HK-2 (cell line): ENCODE measurements at regions not wholly inside any gene's neighbourhood (a gene's known extent, or its start where the extent isn't known, plus 50 kb on each side); places are given as distances from the start of the nearest gene placed in this dataset.

Experiments used
- DNase-seq: peaks from one replicate; pipeline ENCODE4 v3.0.0-alpha.2; 2018; ENCODE audit not compliant: unreplicated experiment

DNA sequence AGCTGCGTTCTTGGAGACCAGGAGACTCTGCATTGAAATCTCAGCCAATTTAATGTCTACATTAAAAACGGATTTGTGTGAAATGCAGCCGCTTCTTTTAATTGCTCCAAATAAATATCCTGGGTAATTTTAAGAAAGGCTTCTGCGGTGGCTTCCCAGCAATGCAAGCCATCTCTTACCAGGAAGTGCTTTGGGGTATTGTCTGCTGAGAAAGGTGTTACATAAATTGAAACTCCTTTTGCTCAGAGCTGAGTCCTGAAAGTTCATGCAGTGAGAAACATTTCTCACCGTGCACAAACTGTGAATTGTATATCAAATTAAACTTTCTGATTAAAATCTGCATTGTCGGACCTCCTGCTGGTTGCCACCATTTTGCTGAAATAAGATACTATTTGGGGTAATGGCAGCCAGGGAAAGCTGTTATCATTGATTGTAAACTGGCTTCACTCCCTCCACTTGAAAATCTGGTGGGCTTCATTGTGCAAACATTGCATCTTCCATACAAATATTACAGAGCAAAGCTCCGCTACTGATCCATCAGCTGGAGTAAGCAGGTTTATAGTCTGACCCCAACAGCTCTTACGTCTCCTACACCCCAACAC is 59.5 kb downstream of the ZIC5 start:
- no peak for DNase-seq

DNA sequence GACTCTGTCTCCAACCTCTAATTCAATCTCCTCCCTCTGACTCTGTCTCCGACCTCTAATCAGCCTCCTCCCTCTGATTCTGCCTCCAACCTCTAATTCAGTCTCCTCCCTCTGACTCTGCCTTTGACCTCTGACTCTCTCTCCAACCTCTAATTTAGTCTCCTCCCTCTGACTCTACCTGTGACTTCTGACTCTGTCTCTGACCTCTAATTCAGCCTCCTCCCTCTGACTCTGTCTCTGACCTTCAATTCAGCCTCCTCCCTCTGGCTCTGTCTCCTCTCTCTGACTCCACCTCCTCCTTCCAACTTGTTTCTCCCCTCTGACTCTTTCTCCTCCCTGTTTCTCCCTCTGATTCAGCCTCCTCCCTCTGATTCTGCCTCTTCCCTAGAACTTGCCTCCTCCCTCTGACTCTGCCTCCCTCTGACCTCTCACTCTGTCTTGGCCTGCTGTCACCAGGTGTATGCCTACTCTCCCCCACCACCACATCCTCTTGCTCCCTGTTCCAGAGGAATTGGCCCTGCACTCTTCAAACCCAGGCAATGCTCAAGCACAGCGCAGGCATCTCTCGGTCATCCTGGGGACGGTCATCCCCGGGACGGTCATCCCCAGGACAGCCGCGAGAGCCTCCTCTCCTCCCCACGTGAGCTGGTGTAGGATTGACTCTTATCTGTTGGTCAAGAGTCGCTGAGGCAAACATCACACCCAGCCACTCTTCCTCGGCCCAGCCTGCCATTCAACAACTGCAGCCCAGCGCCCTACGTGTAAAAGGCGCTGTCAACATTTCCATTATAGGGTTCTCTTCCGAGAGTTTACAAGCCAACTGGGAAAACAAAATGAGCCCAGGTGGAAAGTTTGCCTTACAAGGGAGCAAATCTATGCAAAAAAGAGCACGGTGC is 60.2 kb downstream of the ZIC5 start:
- no peak for DNase-seq

DNA sequence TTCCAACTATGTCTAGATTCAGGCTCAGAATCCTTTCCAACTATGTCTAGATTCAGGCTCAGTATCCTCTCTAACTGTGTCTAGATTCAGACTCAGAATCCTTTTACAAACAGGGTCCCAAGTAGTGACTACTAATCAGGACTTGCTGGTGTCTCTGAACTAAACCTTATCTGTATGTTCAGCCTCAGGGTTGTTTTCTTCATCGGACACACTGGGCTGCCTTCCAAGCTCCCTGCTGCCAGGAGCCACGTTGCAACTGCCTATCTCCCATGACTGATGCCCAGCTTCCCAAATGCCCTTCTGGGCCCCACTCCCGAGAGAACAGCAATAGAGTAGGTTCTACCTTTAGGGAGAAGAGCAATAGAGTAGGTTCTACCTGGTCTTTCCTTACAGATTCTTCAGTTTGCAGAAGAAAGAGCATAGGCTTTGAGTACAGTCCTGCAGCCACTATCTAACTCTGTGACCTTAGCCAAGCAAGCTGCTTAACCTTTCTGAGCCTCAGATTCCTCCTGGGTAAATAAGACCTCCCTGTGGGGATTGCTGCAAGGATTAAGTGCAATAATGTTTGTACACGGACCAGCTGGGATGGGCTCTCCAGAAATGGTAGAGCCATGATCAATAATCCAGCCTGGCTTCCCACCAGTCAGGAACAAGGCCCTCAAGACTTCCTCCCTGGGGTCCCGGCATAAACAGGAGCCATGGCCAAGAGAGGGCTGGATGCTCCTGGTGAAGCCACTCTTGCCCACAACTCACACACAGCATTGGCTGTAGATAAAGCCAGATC is 61.5 kb downstream of the ZIC5 start:
- no peak for DNase-seq

DNA sequence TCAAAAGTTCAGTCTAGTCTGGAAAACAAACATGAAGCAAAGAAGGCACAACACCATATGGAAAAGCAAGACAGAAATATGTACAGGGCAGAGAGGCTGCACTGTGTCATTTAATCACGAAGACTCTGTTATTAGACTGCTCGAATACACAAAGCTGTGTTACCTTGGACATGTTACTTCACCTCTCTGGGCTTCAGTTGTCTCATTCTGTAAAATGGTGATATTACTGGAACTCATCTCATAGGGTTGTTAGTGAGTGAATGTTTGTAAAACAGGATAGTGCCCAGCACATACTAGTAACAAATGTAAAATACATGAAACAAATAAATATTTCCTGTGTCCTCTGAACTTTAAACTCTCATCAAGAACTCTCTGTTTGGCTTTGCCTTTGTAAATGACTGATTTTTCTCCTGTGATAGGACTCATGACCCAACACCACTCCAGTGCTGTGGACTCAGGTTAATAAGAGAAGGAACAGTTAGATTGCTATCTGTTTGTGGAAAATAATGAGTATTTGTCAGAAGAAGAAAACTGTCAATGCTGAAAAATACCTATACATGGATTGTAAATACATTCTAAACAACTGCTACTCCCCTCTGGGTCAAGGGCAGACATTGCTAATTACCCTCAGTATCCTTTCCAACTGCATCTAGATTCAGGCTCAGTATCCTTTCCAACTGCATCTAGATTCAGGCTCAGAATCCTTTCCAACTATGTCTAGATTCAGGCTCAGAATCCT is 62.3 kb downstream of the ZIC5 start:
- no peak for DNase-seq

DNA sequence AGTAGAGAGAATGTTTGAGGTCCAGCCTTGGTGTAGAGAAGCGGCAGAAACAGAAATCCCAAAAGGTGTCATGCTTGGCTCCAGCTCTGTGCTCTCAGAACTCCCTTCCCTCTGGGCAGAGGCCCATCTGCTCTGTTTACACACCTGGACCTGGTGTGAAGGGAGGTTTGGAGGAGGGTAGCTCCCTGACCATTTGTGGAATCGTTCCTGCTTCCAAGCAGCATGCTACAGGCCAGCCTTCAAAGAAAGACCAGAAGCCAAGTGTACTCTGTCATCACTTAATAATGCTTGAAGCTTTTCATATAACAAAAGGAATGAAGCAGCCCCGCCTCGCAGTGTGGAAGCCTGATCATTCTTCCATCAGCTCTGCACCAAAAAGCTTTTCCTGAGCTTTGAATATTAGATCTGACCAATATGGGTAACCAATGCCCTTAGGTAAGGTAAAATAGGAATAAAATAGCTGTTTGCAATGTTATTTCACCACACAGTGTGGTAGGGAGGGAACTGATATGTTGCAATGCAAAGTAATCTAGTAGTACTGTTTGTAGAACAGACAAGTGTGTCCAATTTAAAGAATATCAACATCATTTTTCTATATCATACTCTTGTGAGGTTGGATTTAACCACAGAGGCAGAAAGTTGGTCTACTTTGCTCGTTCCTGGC is 63.3 kb downstream of the ZIC5 start:
- no peak for DNase-seq

DNA sequence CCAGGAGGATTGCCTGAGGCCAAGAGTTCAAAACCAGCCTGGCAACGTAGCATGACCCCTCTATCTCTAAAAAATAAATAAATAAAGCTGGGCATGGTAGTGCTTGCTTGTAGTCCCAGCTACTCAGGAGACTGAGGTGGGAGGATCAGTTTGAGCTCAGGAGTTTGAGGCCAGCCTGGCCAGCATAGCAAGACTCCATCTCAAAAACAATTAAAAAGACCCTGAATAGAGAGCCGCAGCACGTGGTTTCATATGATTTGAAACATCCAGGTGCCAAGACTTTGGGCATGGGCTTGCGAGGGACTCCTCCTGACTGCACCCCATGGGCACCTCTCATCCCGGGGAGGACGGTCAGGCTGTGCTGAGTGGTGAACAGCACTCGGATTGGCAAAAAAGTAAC is 63.9 kb downstream of the ZIC5 start:
- DNase-seq: no peak

DNA sequence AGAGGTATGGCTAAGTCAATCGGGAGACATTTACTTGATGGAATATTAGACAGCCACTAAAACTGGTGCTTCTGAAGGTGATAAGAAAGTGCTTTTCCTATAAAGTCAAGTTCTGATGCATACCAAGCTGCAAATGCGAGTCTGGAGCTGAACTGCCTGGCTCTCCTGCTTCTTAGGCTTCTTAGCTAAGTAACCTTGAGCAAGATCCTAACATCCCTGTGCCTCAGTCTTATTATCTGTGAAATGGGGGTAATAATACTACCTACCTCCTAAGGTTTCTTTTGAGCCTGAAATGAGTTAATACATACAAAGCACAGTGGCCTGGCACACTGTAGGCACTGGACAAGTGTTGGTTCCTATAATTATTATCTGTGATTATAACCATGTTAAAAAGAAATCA is 64.5 kb downstream of the ZIC5 start:
- no peak for DNase-seq

DNA sequence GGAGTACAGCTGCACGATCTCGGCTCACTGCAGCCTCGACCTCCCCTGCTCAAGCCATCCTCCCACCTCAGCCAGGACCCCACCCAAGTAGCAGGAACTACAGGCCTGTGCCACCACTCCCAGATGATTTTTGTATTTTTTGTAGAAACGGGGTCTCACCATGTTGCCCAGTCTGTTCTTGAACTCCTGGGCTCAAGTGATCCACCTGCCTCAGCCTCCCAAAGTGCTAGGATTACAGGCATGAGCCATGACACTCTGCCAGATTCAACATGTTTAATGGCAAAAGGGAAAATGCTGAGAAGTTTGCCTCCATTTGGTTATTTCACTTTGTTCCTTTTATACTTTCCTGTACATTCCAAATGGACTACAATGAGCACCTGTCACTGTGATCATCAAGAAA is 65.8 kb downstream of the ZIC5 start:
- no peak for DNase-seq

DNA sequence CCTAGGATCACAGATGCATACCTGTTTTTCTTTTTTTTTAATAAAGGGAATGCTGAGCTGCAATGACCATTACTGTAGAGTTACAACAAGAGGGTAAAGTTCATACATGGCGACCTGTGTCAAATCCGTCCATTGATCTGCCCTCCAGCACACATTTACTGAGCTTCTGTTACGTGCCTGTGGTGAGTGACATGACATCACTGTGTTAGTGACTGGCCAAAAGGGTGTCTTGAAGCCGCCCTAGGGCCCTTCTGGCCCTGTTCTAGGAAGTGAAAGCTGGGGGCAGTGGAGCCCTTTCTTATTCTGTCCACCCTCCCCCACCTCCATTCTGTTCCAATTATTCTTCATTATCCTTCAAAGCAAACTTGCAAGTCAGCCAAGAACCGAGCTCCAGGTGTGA is 66.3 kb downstream of the ZIC5 start:
- no peak for DNase-seq

DNA sequence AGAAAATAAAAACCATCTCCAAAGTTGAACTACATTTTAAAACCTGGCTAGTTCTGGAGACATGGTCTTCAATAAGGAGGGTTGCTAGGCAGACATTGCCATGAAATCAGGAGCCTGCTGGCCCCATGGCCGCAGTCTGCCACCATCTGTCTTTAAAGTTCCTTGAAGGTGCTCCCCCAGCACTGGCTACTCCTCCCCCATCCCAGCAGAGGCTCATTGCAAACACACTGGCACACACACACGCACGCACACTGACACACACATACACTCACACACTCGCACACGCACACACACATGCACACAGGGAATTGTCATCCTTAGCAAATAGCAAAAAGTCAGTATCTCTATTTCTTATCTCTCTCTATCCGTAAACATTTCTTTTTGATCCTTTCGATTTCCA is 68.4 kb downstream of the ZIC5 start:
- DNase-seq: no peak

DNA sequence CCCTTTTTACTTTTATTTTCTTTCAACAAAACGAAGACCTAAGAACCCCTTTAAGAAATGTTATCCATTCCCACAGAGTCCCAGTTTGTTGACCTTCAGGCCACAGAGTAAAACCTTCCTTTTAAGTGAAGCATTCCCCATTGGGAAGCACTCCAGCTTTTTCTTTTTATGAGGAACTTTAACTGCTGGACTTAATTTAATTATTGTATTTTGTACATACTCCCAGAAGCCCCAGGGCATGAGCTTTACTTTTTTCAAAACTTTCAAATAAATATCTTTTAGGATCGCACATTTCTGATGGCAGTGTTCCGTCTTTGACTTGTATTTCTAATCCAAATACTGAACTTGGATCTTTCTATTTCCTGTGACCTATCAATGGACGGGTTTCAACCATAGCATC is 68.9 kb downstream of the ZIC5 start:
- DNase-seq: no peak

DNA sequence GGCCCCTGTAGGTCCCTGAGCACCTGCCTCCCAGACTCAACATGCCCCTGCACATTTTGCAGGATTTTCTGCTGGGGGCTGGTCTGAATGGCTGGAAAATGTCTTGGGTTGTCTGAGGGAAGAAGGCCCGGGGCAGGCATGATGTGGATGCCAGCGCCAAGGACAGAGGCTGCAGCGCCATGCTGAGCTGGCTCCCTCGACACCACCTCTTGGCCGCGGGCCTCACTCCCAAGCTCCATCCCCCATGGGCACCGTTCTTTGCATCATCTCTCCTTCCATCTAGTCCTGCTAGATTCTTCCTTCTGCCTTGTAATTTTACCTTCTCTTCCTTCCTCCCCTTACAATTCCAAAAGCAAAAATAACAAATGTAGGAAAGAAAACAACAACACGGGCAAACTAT is 70.6 kb downstream of the ZIC5 start:
- DNase-seq: no peak

DNA sequence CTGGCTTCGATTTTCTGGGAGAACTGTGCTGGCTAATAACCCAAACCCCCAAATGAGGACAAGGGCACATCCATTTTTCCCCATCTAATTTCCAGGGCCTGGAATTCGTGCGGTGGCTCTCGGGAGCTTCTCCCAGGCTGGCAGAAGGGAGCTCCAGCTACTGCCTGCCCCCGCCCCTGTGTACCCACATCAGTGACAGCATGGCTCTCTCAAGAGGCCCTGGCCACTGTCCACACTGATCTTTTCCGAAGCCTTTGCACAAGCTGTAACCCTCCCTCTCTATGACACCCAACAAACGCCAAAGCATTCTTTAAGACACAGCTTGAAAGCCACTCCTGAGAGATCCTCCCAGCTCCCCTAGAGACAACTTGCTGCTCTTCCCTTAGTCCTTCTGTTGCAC is 73.1 kb downstream of the ZIC5 start:
- no peak for DNase-seq

DNA sequence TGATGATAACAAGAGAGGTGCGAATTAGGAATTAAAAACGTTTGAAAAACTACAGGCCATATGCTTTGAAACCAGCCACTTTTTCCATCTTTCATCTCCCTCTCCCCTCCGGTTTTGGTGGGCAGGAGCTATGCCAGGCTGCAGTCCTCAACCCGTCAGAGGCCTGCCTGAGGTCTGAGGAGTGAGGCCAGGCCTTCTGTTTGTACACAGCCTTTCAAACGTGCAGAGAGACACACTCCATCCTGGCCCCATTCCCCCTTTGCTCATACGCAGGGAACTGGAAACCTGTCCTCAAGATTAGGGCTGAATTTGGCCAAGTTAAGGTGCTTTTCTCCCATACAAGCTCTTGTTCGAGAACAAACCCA is 74.5 kb downstream of the ZIC5 start:
- no peak for DNase-seq

DNA sequence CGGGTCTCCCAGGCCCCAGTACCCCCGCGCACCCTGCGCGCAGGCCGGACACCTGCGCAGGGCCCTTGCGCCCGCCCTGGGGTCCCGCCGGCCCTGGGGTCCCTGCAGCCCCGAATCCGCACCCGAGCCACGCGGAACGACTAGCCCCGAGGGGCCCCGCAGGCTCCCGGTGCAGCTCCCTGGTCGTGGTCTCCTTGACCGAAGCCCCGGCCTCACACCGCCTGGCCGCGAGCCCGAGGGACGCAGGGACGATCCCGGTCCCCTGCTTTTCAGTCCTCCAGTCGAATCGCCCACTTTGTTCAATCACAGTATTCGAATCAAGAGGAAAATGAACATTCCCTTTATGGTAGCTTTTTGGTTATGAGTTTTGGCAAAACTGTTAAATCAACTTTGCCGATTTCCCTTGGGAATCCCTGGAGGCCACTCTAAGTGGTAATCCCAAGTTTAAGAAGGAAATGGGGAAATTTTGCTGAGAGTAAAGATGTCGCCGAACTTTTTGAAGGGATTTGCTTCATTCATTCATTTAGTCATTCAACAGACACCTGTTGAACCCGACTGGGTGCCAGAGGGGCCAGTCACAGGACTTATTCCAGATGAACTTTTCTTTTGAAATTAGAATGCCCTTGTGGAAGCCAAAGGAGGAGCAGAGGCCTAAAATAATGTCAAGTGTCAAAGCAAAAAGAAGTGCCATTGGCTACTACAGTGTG is 75.0 kb downstream of the ZIC5 start:
- no peak for DNase-seq

DNA sequence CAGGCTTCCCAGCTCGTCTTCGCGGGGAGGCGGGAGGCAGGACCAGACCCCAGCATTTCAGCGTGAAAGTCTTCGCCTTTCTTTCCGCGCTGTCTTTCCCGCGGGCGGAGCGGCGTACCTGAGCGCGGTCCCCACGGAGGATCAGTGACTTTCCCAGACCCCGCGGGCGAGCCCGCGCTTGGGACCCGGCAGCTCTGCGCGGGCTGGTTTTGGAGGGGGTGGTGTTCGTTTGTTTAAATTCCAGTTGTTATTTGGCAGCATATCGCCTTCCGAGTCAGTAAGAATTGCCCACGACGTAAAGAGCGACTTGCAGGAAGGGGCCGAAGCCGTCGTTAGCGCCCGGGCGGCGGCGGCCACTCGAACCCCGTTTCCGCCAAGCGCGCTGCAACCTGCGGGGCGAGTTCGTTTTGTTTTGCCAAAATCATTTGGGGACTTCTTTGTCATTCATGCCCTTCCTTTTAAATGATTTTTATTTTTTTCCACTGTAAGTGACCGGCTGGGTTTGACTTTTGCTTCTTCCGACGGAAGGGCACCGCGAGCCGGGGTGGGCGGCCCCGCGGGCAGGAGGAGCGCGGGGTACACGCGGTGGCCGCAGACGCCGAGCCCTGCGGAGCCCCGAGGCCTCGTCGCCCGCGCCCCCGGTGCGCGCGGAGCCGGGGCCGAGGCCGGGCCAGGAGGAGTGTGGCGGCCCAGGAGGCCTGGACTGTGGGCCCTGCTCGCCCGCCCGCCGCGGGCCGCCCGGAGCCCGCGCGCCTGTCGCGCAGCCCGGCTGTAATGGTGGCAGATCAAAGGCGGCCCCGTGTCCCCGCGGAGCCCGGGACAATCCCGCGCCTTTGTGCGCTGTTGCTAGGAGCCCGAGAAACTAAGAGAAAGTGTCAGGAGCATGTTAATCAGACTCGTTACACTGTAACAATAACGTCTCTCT is 75.9 kb downstream of the ZIC5 start:
- no peak for DNase-seq

DNA sequence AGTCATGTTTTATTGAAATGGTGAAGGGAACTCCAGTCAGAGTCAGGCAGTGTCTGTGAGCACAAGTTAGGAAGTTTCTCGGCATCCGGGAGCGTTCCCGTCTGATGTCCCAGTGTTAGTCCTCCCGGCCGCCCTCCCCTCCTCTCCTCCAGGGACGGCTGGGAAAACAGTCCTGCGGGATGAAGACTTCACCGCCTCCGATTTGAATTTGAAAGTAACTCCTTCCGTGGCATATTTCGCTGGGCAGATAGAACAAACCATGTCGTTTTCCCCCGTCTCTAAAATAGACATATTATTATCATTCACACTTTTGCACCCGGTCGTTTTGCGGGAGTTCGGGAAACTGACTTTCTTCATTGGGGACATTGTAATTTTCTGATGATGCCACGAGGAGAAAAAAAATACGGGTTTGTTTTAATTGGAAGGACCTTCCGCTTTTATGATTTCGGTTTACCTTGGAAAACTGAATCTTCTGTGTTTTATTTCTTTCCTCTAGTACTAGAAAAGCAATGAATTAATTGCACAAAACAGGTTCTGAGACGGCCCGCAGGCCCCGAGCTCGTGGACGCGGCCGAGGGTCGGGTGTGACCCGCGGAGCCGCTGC is 76.6 kb downstream of the ZIC5 start:
- no peak for DNase-seq

DNA sequence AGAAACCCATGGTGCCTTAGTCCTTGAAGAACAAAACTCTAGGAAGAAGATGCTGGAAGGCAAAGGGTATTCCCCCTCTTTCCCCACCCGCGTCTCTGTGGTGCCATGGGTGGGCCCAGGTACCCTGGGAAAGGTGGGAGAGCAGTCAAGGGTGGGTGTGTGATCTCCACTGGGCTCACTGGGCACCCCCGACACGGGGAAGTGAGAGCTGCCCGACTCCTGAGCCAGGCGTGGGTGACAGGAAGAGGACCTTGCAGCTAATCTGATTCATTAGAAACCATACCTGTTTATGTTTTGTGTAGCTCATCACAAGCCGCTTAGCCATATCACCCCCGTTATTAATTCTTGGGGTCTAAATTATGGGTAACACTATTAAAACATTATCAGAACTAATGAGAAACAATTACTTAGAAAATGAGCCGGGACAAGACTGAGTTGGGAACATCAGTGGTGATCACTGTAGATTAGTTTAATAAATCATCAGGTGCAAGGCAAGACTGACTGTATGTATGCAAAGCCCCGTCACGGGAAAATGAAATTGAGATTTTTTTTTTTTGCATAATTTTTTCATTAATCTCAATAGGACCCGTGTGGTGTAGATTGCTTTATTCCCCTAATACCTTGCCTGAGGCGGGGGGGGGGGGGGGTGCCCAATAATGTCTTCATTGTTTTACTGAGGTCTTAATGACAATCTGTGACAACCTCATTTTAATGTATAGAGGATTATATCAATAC is 77.3 kb downstream of the ZIC5 start:
- no peak for DNase-seq

DNA sequence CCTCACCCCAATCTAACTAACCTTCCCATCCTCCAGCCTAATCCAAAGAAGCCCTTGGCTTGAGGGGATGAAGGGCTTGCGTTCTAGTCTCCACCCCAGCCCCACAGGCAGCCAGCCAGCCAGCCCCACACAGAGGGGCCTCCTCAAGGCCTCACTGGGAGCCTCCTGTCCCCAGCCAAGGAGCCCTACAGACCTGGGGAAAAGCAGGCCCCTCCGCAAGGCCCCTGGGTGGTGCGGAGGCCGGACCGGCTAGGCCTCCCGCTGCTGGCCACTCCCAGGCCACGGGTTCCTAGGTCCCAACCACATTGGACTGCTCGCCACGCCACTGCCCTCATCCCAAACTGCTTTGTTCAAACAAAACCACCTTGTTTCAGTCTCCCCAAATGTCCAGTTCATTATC is 78.0 kb downstream of the ZIC5 start:
- DNase-seq: no peak
